Endothelial cell (in vitro differentiated cells): ENCODE measurements at regions not wholly inside any gene's neighbourhood (a gene's known extent, or its start where the extent isn't known, plus 50 kb on each side); places are given as distances from the start of the nearest gene placed in this dataset.

Source experiments
- DNase-seq: peaks from one replicate; pipeline ENCODE4 v3.0.0; 2021; ENCODE audit warnings: low spot score
- H3K27ac Mint-ChIP-seq: one replicate; pipeline ENCODE4 v1.8.0; 2021; ENCODE audit warnings: mixed read lengths, inconsistent platforms; ENCODE audit not compliant: unreplicated experiment
- H3K27me3 Mint-ChIP-seq: one replicate; pipeline ENCODE4 v1.8.0; 2021; ENCODE audit warnings: mild to moderate bottlenecking, moderate library complexity, mixed read lengths, inconsistent platforms; ENCODE audit not compliant: unreplicated experiment
- H3K36me3 Mint-ChIP-seq: one replicate; pipeline ENCODE4 v1.8.0; 2021; ENCODE audit warnings: mild to moderate bottlenecking, low read depth, mixed read lengths, inconsistent platforms; ENCODE audit not compliant: unreplicated experiment
- H3K4me1 Mint-ChIP-seq: one replicate; pipeline ENCODE4 v1.8.0; 2021; ENCODE audit warnings: mild to moderate bottlenecking, mixed read lengths, inconsistent platforms; ENCODE audit not compliant: unreplicated experiment
- H3K4me3 Mint-ChIP-seq: one replicate; pipeline ENCODE4 v1.8.0; 2021; ENCODE audit warnings: mild to moderate bottlenecking, mixed read lengths, inconsistent platforms; ENCODE audit not compliant: unreplicated experiment
- H3K9me3 Mint-ChIP-seq: one replicate; pipeline ENCODE4 v1.8.0; 2021; ENCODE audit warnings: mixed read lengths, inconsistent platforms; ENCODE audit not compliant: unreplicated experiment
- TF ChIP-seq, protein P1 (sequence below): fragments of 200-600 bp; sonication (generic); IDR thresholded peaks from one replicate; pipeline ENCODE4 v1.5.0; 2021; ENCODE audit warnings: antibody characterized with exemption; ENCODE audit not compliant: unreplicated experiment

DNA sequence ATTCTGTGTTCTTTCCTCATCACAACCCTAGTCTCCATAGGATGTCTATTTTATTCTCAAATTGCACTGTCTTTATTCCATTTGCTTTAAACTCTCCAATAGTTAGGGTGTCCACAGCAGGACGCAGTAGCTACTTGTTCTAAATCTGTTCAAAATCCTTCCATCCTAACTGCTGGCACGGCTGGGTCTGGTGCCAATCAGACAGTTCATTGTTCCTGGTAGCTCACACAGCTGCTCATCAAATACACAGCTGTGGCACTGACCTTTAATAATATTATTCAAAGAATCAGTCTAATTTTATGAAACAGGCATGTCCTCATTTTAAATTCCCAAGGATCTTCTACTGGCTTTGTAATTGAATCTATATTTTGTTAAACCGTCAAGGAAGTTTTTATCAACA lies 59.7 kb upstream of the TMEFF2 start:
- Mint-ChIP-seq H3K4me1 (no peaks in the 10 kb centered on the region), H3K4me3 (no peak overlapping the region), H3K9me3 (no peaks in the 10 kb centered on the region), H3K36me3 (no peaks in the 10 kb centered on the region), H3K27ac (no peak overlapping the region), H3K27me3 (no peaks in the 10 kb centered on the region)
- DNase-seq = no peak
- TF ChIP-seq, protein P1, sequence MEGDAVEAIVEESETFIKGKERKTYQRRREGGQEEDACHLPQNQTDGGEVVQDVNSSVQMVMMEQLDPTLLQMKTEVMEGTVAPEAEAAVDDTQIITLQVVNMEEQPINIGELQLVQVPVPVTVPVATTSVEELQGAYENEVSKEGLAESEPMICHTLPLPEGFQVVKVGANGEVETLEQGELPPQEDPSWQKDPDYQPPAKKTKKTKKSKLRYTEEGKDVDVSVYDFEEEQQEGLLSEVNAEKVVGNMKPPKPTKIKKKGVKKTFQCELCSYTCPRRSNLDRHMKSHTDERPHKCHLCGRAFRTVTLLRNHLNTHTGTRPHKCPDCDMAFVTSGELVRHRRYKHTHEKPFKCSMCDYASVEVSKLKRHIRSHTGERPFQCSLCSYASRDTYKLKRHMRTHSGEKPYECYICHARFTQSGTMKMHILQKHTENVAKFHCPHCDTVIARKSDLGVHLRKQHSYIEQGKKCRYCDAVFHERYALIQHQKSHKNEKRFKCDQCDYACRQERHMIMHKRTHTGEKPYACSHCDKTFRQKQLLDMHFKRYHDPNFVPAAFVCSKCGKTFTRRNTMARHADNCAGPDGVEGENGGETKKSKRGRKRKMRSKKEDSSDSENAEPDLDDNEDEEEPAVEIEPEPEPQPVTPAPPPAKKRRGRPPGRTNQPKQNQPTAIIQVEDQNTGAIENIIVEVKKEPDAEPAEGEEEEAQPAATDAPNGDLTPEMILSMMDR = no peak

GRCh38 chr2:192253692-192254091 lies 59.0 kb upstream of the TMEFF2 start:
- no peaks in the 10 kb centered on the region for H3K9me3 Mint-ChIP-seq
- TF ChIP-seq, protein P1 = no peak

GRCh38 chr2:192250961-192251360 lies 56.2 kb upstream of the TMEFF2 start:
- Mint-ChIP-seq H3K4me1 (no peaks in the 10 kb centered on the region), H3K27ac (no peak overlapping the region), H3K36me3 (no peaks in the 10 kb centered on the region), H3K27me3 (no peaks in the 10 kb centered on the region), H3K9me3 (no peaks in the 10 kb centered on the region), H3K4me3 (no peak overlapping the region)
- TF ChIP-seq, protein P1 = no peak
- DNase-seq = no peak

More at GRCh38 chr2:192253692-192254091, 59.0 kb upstream of the TMEFF2 start:
- DNase-seq = no peak
- no peaks in the 10 kb centered on the region for H3K36me3 Mint-ChIP-seq
- no peak overlapping the region for H3K27ac Mint-ChIP-seq
- H3K27me3 Mint-ChIP-seq = no peaks in the 10 kb centered on the region
- no peak overlapping the region for H3K4me3 Mint-ChIP-seq
- H3K4me1 Mint-ChIP-seq = no peaks in the 10 kb centered on the region

DNA sequence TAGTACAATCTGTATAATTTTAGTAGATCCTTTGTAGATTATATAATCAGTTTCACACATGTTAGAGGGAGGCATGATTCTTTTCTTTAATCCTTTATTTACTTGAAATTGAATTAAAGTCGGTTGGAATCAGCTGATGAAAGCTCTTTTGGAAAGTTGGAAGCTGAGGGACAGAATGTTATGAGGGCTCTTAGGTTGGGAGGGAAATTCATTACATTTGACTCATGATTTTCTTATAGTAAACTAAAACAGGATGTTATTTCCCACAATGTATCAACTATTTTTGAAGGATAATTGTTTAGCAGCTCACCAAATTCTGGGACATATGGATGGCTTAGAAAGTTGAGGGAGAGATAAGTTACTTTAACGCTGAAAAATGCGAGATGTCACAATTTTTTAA lies 52.7 kb upstream of the TMEFF2 start:
- Mint-ChIP-seq H3K9me3 (no peaks in the 10 kb centered on the region), H3K4me3 (no peak overlapping the region), H3K27ac (no peak overlapping the region), H3K36me3 (no peaks in the 10 kb centered on the region), H3K27me3 (no peaks in the 10 kb centered on the region), H3K4me1 (no peaks in the 10 kb centered on the region)
- DNase-seq = no peak
- TF ChIP-seq, protein P1 = no peak

DNA sequence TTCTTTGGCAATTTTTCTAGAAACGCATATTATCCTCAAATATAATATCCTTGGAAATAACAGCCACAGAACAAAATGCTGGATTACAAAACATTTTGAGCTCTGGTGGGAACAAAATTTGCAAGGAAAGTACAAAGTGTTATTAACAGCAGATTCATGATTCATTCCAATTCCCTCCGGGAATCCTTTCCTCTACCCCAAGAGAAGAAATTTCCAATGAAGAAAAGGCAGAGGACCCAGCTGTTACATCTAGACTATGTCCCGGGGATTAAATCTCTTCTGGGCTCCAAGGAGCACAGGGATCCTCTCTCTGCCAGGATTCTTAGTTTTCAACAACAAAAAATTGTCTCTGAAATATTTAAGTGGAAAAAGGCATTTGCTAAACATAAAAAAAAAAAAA lies 51.6 kb upstream of the TMEFF2 start:
- Mint-ChIP-seq H3K4me3 (no peak overlapping the region), H3K36me3 (no peaks in the 10 kb centered on the region), H3K9me3 (no peaks in the 10 kb centered on the region), H3K27ac (no peak overlapping the region), H3K4me1 (no peaks in the 10 kb centered on the region), H3K27me3 (no peaks in the 10 kb centered on the region)
- TF ChIP-seq, protein P1 = no peak
- no peak for DNase-seq
